DND-41 (cell line): ENCODE measurements at regions not wholly inside any gene's neighbourhood (a gene's known extent, or its start where the extent isn't known, plus 50 kb on each side); places are given as distances from the start of the nearest gene placed in this dataset.

Source experiments
- ATAC-seq: fragments of 200-7000 bp; cut with Tn5 transposase; 3 replicates; pipeline ENCODE4 v1.9.1; 2021; ENCODE audit warnings: low read depth; ENCODE audit not compliant: insufficient read depth
- DNase-seq: peaks from one replicate; pipeline ENCODE4 v3.0.0-alpha.2; 2020
- H2AFZ ChIP-seq: 2 replicates; pipeline ENCODE4 v1.6.0; 2012; ENCODE audit warnings: low read depth, low read length
- H3K27ac ChIP-seq: 2 replicates; pipeline ENCODE4 v1.5.1; 2012; ENCODE audit warnings: low read length, inconsistent platforms
- H3K27me3 ChIP-seq: fragments of 200-600 bp; sonication (generic); 2 replicates; pipeline ENCODE4 v1.6.0; 2012; ENCODE audit warnings: low read length, mild to moderate bottlenecking, inconsistent platforms; ENCODE audit not compliant: insufficient read depth, poor library complexity
- H3K36me3 ChIP-seq: 2 replicates; pipeline ENCODE4 v1.5.1; 2012; ENCODE audit warnings: low read length, inconsistent platforms; ENCODE audit not compliant: insufficient read depth
- H3K4me1 ChIP-seq: 2 replicates; pipeline ENCODE4 v1.5.1; 2012; ENCODE audit warnings: mild to moderate bottlenecking, low read length; ENCODE audit not compliant: insufficient read depth
- H3K4me2 ChIP-seq: 2 replicates; pipeline ENCODE4 v1.6.0; 2012; ENCODE audit warnings: mild to moderate bottlenecking, moderate library complexity, low read length, inconsistent platforms; ENCODE audit not compliant: insufficient read depth
- H3K4me3 ChIP-seq, 2 experiments: fragments of 200-600 bp in 1 of 2; shearing (Covaris generic) in 1 of 2; 2 replicates each; pipeline ENCODE4 v1.5.1; 2012 to 2016; ENCODE audit warnings: inconsistent platforms in 2 of 2, low read length in 2 of 2, mild to moderate bottlenecking in 2 of 2, low read depth in 1 of 2, moderate library complexity in 1 of 2
- H3K79me2 ChIP-seq: 2 replicates; pipeline ENCODE4 v1.6.0; 2012; ENCODE audit warnings: low read length, inconsistent platforms; ENCODE audit not compliant: insufficient read depth
- H3K9ac ChIP-seq: 2 replicates; pipeline ENCODE4 v1.6.0; 2012; ENCODE audit warnings: low read depth, mild to moderate bottlenecking, inconsistent platforms, low read length, moderate library complexity
- H3K9me3 ChIP-seq: 2 replicates; pipeline ENCODE4 v1.5.1; 2012; ENCODE audit warnings: low read length, moderate library complexity, mild to moderate bottlenecking, inconsistent platforms; ENCODE audit not compliant: insufficient read depth, severe bottlenecking
- H4K20me1 ChIP-seq: 2 replicates; pipeline ENCODE4 v1.6.0; 2012; ENCODE audit warnings: low read length; ENCODE audit not compliant: insufficient read depth
- EZH2 ChIP-seq: IDR thresholded peaks from 3 replicates; pipeline ENCODE4 v1.6.1; 2012; ENCODE audit warnings: borderline replicate concordance, low read depth, mild to moderate bottlenecking, moderate library complexity, low read length, inconsistent platforms; ENCODE audit not compliant: severe bottlenecking
- TF ChIP-seq, protein P1 (sequence below): IDR thresholded peaks from 2 replicates; pipeline ENCODE4 v1.5.1; 2012; ENCODE audit warnings: borderline replicate concordance, low read length, moderate library complexity, mild to moderate bottlenecking; ENCODE audit not compliant: poor library complexity, severe bottlenecking; ENCODE audit errors: extremely low read depth

DNA sequence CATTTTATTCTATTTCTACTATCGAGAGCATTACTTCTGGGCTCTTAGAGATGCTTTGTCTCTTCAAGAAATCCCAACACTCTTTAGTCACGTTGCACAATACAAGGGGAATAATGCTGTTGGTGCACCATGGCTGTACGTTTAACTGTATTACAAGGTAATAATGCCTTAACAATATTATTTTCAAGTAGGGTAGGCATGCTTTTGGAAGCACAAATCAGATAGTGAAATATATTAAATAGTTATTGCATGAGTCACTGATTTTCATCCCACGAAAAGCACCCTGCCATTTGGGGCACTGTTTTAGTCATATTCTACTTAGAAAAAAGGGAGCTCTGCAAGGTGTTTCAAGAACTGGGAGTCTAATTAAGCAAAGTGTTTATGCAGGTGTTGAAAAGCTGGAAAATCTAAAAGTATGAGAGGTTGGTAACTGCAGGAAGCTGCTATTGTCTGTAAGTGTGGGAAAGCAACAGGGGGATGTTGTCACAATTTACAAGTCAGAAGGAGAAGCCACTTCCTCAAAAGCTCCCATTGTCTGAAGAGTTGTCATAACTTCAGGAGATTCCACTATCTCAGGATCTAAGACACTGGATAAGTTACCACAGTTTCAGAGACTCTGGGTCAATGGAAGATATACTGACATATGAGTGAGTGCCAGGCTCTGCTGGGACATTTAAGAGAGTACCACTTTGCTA is 218.2 kb downstream of the JRKL start:
- no peak for DNase-seq
- TF ChIP-seq, protein P1, sequence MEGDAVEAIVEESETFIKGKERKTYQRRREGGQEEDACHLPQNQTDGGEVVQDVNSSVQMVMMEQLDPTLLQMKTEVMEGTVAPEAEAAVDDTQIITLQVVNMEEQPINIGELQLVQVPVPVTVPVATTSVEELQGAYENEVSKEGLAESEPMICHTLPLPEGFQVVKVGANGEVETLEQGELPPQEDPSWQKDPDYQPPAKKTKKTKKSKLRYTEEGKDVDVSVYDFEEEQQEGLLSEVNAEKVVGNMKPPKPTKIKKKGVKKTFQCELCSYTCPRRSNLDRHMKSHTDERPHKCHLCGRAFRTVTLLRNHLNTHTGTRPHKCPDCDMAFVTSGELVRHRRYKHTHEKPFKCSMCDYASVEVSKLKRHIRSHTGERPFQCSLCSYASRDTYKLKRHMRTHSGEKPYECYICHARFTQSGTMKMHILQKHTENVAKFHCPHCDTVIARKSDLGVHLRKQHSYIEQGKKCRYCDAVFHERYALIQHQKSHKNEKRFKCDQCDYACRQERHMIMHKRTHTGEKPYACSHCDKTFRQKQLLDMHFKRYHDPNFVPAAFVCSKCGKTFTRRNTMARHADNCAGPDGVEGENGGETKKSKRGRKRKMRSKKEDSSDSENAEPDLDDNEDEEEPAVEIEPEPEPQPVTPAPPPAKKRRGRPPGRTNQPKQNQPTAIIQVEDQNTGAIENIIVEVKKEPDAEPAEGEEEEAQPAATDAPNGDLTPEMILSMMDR, result no peak
- no peak for TF ChIP-seq EZH2
- H2AFZ ChIP-seq, result no peak overlapping the region
- no peak overlapping the region for H3K9ac ChIP-seq
- H3K4me1 ChIP-seq, result no peaks in the 10 kb centered on the region
- no peak for ATAC-seq
- no peaks in the 10 kb centered on the region for H4K20me1 ChIP-seq
- H3K36me3 ChIP-seq, result no peaks in the 10 kb centered on the region
- H3K27ac ChIP-seq, result no peak overlapping the region
- H3K4me3 ChIP-seq, result no peak overlapping the region
- no peaks in the 10 kb centered on the region for H3K27me3 ChIP-seq
- no peak overlapping the region for H3K4me2 ChIP-seq
- H3K9me3 ChIP-seq, result no peaks in the 10 kb centered on the region
- no peaks in the 10 kb centered on the region for H3K79me2 ChIP-seq

DNA sequence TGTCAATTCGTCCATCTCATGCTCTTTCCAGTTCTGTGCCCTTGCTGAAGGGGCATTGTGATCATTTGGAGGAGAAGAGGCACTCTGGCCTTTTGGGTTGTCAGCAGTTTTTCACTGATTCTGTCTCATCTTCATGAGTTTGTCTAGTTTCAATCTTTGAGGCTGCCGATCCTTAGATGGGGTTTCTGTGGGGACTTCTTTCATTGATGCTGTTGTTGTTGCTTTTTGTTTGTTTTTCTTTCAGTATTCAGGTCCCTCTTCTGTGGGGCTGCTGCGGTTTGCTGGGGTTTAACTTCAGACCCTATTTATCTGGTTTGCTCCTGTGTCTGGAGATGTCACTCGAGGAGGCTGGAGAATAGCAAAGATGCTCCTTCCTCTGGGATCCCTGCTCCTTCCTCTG is 224.3 kb downstream of the JRKL start:
- H3K4me3 ChIP-seq, result no peak overlapping the region
- H4K20me1 ChIP-seq, result no peaks in the 10 kb centered on the region
- no peaks in the 10 kb centered on the region for H3K9me3 ChIP-seq
- H3K4me2 ChIP-seq, result no peak overlapping the region
- H3K27me3 ChIP-seq, result no peaks in the 10 kb centered on the region
- H3K9ac ChIP-seq, result no peak overlapping the region
- no peak for ATAC-seq
- H2AFZ ChIP-seq, result no peak overlapping the region
- H3K4me1 ChIP-seq, result no peaks in the 10 kb centered on the region
- H3K27ac ChIP-seq, result no peak overlapping the region
- TF ChIP-seq, protein P1, result no peak
- no peaks in the 10 kb centered on the region for H3K79me2 ChIP-seq
- no peaks in the 10 kb centered on the region for H3K36me3 ChIP-seq
- DNase-seq, result no peak

DNA sequence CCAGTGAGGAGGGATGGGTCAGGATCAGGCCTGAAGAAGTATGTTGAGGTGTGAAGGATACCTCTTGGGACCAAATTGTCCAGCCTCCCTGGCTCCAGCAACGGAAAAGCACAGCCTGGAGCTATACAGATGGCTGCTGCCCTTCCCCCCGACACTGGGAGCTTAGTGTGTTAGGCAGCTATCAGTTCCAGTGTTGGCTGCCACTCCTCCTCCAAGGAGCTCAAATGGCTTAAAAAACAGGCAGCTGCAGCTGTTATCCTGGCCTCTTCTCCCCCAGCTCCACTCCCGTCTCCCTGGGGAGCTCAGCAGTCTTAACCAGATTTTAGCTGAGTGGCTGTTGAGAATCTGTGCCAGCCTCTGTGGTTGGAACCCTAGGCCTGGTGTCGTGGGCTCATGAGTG is 225.0 kb downstream of the JRKL start:
- no peak overlapping the region for H3K27ac ChIP-seq
- no peaks in the 10 kb centered on the region for H3K36me3 ChIP-seq
- ATAC-seq (no peak), DNase-seq (no peak)
- no peaks in the 10 kb centered on the region for H3K27me3 ChIP-seq
- no peak for TF ChIP-seq EZH2
- TF ChIP-seq, protein P1, result no peak
- no peak overlapping the region for H2AFZ ChIP-seq
- no peak overlapping the region for H3K4me3 ChIP-seq
- H3K9ac ChIP-seq, result no peak overlapping the region
- H3K9me3 ChIP-seq, result no peaks in the 10 kb centered on the region
- H3K4me1 ChIP-seq, result no peaks in the 10 kb centered on the region
- H3K4me2 ChIP-seq, result no peak overlapping the region
- H3K79me2 ChIP-seq, result no peaks in the 10 kb centered on the region
- H4K20me1 ChIP-seq, result no peaks in the 10 kb centered on the region
